GM18499 (cell line): ENCODE measurements at regions not wholly inside any gene's neighbourhood (a gene's known extent, or its start where the extent isn't known, plus 50 kb on each side); places are given as distances from the start of the nearest gene placed in this dataset.

Source experiments
- ATAC-seq: cut with Tn5 transposase; IDR thresholded peaks from one replicate; pipeline ENCODE4 v1.9.1; 2021; ENCODE audit warnings: moderate number of reproducible peaks; ENCODE audit not compliant: insufficient read depth, unreplicated experiment

- ATAC-seq, result no peak
Measured at GRCh38 chr3:151990696-151991376, 117.4 kb downstream of the SUCNR1 start.

GRCh38 chr3:151992326-151993041 lies 119.0 kb downstream of the SUCNR1 start:
- no peak for ATAC-seq

- ATAC-seq, result no peak
Measured at GRCh38 chr3:151995091-151995490, 121.6 kb downstream of the SUCNR1 start.

GRCh38 chr3:151998744-151999143 lies 125.3 kb downstream of the SUCNR1 start:
- no peak for ATAC-seq

- ATAC-seq, result no peak
Measured at GRCh38 chr3:151999936-152000335, 126.5 kb downstream of the SUCNR1 start.

- no peak for ATAC-seq
Measured at GRCh38 chr3:152011812-152012735, 138.6 kb downstream of the SUCNR1 start.

GRCh38 chr3:152019508-152019907 lies 146.1 kb downstream of the SUCNR1 start:
- ATAC-seq, result no peak

- no peak for ATAC-seq
Measured at GRCh38 chr3:152021951-152022461, 148.6 kb downstream of the SUCNR1 start.

GRCh38 chr3:152026033-152026556 lies 152.7 kb downstream of the SUCNR1 start:
- no peak for ATAC-seq

- ATAC-seq, result no peak
Measured at GRCh38 chr3:152030320-152030719, 156.9 kb downstream of the SUCNR1 start.

- no peak for ATAC-seq
Measured at GRCh38 chr3:152031321-152031720, 157.9 kb downstream of the SUCNR1 start.

GRCh38 chr3:152037297-152037696 lies 163.9 kb downstream of the SUCNR1 start:
- no peak for ATAC-seq

GRCh38 chr3:152037953-152038352 lies 164.5 kb downstream of the SUCNR1 start:
- no peak for ATAC-seq

GRCh38 chr3:152038490-152038889 lies 165.0 kb downstream of the SUCNR1 start:
- ATAC-seq, result no peak

GRCh38 chr3:152039887-152040286 lies 166.4 kb downstream of the SUCNR1 start:
- ATAC-seq, result peak; percentile 97

- no peak for ATAC-seq
Measured at GRCh38 chr3:152040319-152040718, 166.9 kb downstream of the SUCNR1 start.

GRCh38 chr3:152043620-152044019 lies 170.2 kb downstream of the SUCNR1 start:
- no peak for ATAC-seq

GRCh38 chr3:152046280-152046679 lies 172.8 kb downstream of the SUCNR1 start:
- no peak for ATAC-seq

GRCh38 chr3:152047465-152047864 lies 174.0 kb downstream of the SUCNR1 start:
- ATAC-seq, result no peak

- no peak for ATAC-seq
Measured at GRCh38 chr3:152048831-152049230, 175.4 kb downstream of the SUCNR1 start.
